GM10266 (cell line): ENCODE measurements at regions not wholly inside any gene's neighbourhood (a gene's known extent, or its start where the extent isn't known, plus 50 kb on each side); places are given as distances from the start of the nearest gene placed in this dataset.

Experiments used
- DNase-seq: peaks from one replicate; pipeline ENCODE4 v3.0.0; 2012; ENCODE audit errors: extremely low spot score
- CTCF ChIP-seq: IDR thresholded peaks from 2 replicates; pipeline ENCODE4 v1.5.1; 2012; ENCODE audit warnings: mild to moderate bottlenecking, low read depth; ENCODE audit not compliant: control insufficient read depth, insufficient read depth; ENCODE audit errors: missing control alignments

- no peak for TF ChIP-seq CTCF
- DNase-seq, result no peak
Measured at GRCh38 chr10:83725567-83725966, 413.7 kb upstream of the GHITM start.

- TF ChIP-seq CTCF, result no peak
- DNase-seq, result no peak
Measured at GRCh38 chr10:83734278-83734677, 405.0 kb upstream of the GHITM start.

GRCh38 chr10:83736008-83736407, 403.3 kb upstream of the GHITM start:
- DNase-seq, result no peak
- no peak for TF ChIP-seq CTCF

- no peak for TF ChIP-seq CTCF
- DNase-seq, result no peak
Measured at GRCh38 chr10:83750604-83751003, 388.7 kb upstream of the GHITM start.

- DNase-seq, result no peak
- no peak for TF ChIP-seq CTCF
Measured at GRCh38 chr10:83753490-83753889, 385.8 kb upstream of the GHITM start.

- DNase-seq, result no peak
- no peak for TF ChIP-seq CTCF
Measured at GRCh38 chr10:83754857-83755256, 384.5 kb upstream of the GHITM start.

- no peak for DNase-seq
- TF ChIP-seq CTCF, result no peak
Measured at GRCh38 chr10:83760142-83760541, 379.2 kb upstream of the GHITM start.

GRCh38 chr10:83764666-83765065, 374.6 kb upstream of the GHITM start:
- TF ChIP-seq CTCF, result no peak
- DNase-seq, result no peak
